ENCODE measurements at regions not wholly inside any gene's neighbourhood (a gene's known extent, or its start where the extent isn't known, plus 50 kb on each side); places are given as distances from the start of the nearest gene placed in this dataset.
"Not testable (repeated sequence)": the region's sequence is repeated elsewhere in the genome, so short reads cannot be mapped to it uniquely, and the experiment has no call there.

- no peaks in the 10 kb centered on the region for H3K9me3 ChIP-seq
- no peaks in the 10 kb centered on the region for H3K4me1 ChIP-seq
- TF ChIP-seq, protein P1, sequence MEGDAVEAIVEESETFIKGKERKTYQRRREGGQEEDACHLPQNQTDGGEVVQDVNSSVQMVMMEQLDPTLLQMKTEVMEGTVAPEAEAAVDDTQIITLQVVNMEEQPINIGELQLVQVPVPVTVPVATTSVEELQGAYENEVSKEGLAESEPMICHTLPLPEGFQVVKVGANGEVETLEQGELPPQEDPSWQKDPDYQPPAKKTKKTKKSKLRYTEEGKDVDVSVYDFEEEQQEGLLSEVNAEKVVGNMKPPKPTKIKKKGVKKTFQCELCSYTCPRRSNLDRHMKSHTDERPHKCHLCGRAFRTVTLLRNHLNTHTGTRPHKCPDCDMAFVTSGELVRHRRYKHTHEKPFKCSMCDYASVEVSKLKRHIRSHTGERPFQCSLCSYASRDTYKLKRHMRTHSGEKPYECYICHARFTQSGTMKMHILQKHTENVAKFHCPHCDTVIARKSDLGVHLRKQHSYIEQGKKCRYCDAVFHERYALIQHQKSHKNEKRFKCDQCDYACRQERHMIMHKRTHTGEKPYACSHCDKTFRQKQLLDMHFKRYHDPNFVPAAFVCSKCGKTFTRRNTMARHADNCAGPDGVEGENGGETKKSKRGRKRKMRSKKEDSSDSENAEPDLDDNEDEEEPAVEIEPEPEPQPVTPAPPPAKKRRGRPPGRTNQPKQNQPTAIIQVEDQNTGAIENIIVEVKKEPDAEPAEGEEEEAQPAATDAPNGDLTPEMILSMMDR (IDR thresholded peaks at IDR 0.05), result no peak
- intact Hi-C loops (cut with DNase I), result no loop called here
- no peak overlapping the region for H3K4me3 ChIP-seq
- H3K27me3 ChIP-seq, result no peaks in the 10 kb centered on the region
- H3K27ac ChIP-seq, result no peak overlapping the region
- H3K36me3 ChIP-seq, result no peaks in the 10 kb centered on the region
- no peak for DNase-seq
- no peak overlapping the region for H3K9ac ChIP-seq (ENCODE audit: low read depth in 2 of 2, low read length in 2 of 2)
These were observed 275.0 kb downstream of the PARM1 start for GRCh38 chr4:75207902-75208301.

DNA sequence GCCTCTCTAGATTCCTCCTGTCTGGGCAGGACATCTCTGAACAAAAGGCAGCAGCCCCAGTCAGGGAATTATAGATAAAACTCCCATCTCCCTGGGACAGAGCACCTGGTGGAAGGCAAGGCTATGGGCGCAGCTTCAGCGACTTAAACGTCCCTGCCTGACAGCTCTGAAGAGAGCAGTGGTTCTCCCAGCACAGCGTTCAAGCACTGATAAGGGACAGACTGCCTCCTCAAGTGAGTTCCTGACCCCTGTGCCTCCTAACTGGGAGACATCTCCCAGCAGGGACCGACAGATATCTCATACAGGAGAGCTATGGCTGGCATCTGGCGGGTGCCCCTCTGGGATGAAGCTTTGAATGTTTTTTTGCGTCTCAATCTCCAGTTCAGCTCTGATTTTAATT, 262.2 kb downstream of the PARM1 start:
- Histone ChIP-seq H3K36me3 (no peaks in the 10 kb centered on the region), H3K27ac (no peak overlapping the region), H3K4me1 (no peaks in the 10 kb centered on the region), H3K9me3 (no peaks in the 10 kb centered on the region), H3K27me3 (no peaks in the 10 kb centered on the region), H3K9ac (ENCODE audit: low read depth in 2 of 2, low read length in 2 of 2) (no peak overlapping the region), H3K4me3 (no peak overlapping the region)
- intact Hi-C loops (cut with DNase I), result no loop called here
- TF ChIP-seq, protein P1 (IDR thresholded peaks at IDR 0.05), result no peak
- no peak for DNase-seq

DNA sequence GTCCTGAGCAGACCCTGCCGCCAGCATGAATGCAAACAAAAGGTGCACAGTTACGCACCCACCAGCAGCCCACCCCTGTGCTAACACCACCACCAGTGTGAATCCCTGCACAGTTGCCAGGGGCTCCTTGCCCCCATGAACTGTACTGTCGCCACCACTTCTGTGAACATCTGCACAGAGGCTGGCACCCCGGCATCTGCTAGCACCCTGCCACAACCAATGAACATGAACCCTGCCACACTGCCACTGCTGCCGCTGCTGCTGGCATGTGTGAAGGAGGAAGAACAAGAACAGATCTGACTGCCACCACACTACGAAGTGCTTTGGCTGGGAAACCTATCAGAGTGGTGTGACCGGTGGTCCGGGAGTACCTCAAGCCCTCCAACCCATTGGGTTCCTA, 261.3 kb downstream of the PARM1 start:
- TF ChIP-seq, protein P1 (IDR thresholded peaks at IDR 0.05), result no peak
- Histone ChIP-seq H3K4me3 (no peak overlapping the region), H3K27ac (no peak overlapping the region), H3K27me3 (no peaks in the 10 kb centered on the region), H3K9ac (ENCODE audit: low read depth in 2 of 2, low read length in 2 of 2) (no peak overlapping the region), H3K4me1 (no peaks in the 10 kb centered on the region), H3K36me3 (no peaks in the 10 kb centered on the region), H3K9me3 (no peaks in the 10 kb centered on the region)
- DNase-seq, result no peak
- intact Hi-C loops (cut with DNase I), result no loop called here

- H3K9me3 ChIP-seq; intact Hi-C loops (cut with DNase I); H3K27me3 ChIP-seq; H3K4me1 ChIP-seq; H3K27ac ChIP-seq; H3K4me3 ChIP-seq; DNase-seq; H3K9ac ChIP-seq (ENCODE audit: low read depth in 2 of 2, low read length in 2 of 2); H3K36me3 ChIP-seq: not testable (repeated sequence)
These were observed 259.3 kb downstream of the PARM1 start for GRCh38 chr4:75192182-75192581.

- H3K36me3 ChIP-seq, result no peaks in the 10 kb centered on the region
- intact Hi-C loops (cut with DNase I), result no loop called here
- no peaks in the 10 kb centered on the region for H3K4me1 ChIP-seq
- DNase-seq, result no peak
- no peak overlapping the region for H3K27ac ChIP-seq
- H3K27me3 ChIP-seq, result no peaks in the 10 kb centered on the region
- no peak overlapping the region for H3K4me3 ChIP-seq
- no peak overlapping the region for H3K9ac ChIP-seq (ENCODE audit: low read depth in 2 of 2, low read length in 2 of 2)
- TF ChIP-seq, protein P1 (IDR thresholded peaks at IDR 0.05), result no peak
- no peaks in the 10 kb centered on the region for H3K9me3 ChIP-seq
These were observed 256.9 kb downstream of the PARM1 start for GRCh38 chr4:75189711-75190335.

- intact Hi-C loops (cut with DNase I), result no loop called here
- peak; percentile 68 for DNase-seq
- H3K27ac ChIP-seq, result peak overlapping the region; percentile 76
- TF ChIP-seq, protein P1 (IDR thresholded peaks at IDR 0.05), result no peak
- H3K9me3 ChIP-seq, result no peaks in the 10 kb centered on the region
- H3K9ac ChIP-seq (ENCODE audit: low read depth in 2 of 2, low read length in 2 of 2), result peak overlapping the region; percentile 45 to 77
- no peaks in the 10 kb centered on the region for H3K4me1 ChIP-seq
- no peaks in the 10 kb centered on the region for H3K36me3 ChIP-seq
- H3K4me3 ChIP-seq, result peak overlapping the region; percentile 6
- H3K27me3 ChIP-seq, result no peaks in the 10 kb centered on the region
These were observed 248.2 kb downstream of the PARM1 start for GRCh38 chr4:75180790-75181776.
